ENCODE measurements at regions not wholly inside any gene's neighbourhood (a gene's known extent, or its start where the extent isn't known, plus 50 kb on each side); places are given as distances from the start of the nearest gene placed in this dataset.
"Not testable (repeated sequence)": the region's sequence is repeated elsewhere in the genome, so short reads cannot be mapped to it uniquely, and the experiment has no call there.

DNA sequence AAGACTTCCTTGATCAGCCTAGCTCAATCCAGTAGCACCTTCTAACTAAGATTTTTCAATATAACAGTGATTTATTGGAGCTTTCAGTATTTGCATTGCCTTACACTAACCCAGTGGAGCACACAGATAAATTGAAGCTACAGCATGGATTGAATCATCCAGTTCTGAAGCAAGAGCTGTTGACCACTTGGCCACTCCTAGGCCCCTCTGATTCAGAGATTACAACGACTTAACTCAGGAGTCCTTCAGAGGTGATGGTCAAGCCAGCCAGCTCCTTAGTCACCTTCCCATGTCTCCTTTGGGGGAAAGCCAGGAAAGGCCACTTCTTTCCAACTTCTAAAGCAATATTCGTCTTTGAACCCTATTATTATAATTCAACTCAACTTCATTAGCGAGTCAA, 151.8 kb downstream of the TENT5C start:
- DNase-seq, result no peak

DNA sequence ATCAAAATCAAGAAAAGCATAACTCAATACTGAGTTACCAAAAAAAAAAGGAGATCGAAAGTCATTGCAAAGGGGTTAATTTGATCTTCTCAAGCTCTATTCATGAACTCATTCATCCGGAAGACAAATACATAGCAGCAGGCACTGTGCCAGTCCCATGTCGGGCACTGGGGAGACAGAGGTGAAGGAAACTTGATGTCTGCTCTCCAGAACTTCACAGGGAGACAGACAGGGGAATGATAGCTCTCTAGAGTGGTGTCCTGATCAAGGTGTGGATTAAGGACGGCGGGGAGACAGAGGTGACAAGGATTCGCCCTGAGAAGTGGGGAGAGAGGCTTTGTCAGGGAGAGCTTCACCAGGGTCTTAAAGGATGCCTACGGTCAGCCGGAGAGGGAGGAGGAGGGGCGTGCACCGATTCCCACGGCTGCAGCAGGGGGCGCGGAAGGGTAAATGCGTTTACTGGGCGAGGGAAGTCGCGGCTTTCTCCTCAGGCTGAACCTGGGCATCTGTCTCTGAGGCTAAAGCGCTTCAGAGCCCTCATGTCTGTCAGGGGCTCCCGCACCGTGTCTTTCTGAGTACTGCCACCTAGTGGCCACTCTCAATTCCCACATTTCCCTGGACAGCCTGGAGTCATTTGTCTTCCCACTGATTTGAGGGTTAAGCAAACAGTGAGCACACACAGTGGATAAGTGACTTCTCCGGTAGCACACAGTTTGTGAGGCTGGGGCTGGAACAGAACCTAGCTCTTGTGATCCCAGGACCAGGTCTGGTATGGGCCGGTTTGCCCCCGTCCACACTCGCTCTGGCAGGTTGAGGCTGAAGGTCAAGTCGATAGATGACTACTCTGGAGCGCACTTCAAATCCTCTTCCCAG, 152.8 kb downstream of the TENT5C start:
- peak; percentile 56 to 57 for DNase-seq

DNA sequence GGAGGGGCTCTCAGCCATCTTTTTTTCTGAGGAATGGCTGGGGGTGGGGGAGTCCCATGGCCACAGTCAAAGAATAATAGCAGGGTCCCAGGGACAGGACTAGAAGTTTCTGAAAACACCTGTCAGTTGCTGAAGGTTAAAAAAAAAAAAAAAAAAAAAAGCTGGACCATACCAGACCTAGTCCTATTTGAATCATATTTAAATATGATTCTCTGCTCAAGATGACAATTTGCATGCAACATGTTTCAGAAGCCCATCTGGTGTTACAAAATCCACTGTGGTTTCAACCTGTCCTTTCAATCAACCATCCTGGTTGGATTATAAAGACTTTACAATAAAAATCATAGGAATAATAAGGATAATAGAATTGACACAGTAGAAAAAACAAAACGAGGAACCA, 153.7 kb downstream of the TENT5C start:
- no peak for DNase-seq

DNA sequence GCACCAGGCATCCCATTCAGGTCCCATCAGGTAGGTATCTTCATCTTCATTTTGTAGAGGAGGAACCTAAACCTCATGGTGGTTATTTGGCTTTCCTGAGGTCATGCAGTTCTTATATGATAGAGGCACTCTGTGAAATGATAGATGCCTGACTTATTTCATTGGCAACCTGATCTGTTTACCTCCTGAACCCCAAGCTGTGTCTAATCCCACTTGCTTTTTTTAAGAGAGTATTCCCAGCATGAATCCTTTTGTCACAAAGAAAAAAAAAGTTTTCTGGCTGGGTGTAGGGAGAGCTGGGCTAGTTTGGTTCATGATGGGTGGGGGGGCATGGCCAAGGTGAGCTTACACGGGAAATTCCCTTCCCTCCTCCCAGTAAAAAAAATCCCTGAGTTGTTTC, 154.2 kb downstream of the TENT5C start:
- DNase-seq, result no peak

DNA sequence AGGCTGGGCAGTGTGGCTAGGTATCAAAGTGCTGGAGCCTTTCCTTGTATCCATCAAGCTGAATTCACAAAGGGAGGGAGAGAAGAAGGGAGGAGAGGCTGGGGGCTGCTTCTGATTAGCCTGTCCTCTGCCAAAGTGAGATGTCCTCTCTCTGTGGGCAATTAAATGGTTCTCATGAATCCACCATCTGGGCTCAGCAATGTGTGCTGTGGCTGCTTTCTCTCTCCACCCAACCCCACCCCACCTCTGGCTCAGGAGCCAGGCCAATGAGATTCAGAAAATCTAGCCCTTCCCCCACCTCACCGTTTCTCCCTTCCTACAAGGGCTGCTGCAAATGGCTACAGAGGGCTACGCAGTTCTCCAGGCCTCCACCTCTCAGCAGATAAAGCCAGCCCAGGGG, 154.6 kb downstream of the TENT5C start:
- no peak for DNase-seq

DNA sequence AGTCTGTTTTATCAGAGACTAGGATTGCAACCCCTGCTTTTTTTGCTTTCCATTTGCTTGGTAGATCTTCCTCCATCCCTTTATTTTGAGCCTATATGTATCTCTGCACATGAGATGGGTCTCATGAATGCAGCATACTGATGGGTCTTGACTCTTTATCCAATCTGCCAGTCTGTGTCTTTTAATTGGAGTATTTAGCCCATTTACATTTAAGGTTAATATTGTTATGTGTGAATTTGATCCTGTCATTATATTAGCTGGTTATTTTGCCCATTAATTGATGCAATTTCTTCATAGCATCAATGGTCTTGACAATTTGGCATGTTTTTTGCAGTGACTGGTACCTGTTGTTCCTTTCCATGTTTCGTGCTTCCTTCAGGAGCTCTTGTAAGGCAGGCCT, 161.7 kb downstream of the GDAP2 start:
- DNase-seq, result not testable (repeated sequence)

DNA sequence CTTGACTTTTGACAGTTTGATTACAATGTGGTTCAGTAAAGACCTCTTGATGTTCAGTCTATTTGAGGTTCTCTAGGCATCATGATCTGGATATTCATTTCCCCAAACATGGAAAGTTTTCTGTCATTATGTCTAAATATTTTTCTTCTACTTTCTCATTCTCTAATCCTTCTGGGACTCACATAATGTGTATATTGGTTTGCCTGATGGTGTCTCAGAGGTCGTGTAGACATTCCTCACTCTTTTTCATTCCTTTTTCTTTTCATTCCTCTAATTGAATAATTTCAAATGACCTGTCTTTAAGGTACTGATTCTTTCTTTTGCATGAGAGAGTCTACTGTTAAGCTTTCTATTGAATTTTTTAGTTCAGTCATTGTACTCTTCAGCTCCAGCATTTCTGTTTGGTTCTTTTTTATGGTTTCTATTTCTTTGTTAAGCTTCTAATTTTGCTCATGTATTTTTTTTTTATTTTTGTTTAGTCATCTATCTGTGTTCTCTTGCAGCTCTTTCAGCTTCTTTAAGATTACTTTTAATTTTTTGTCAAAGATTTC, 158.4 kb downstream of the GDAP2 start:
- DNase-seq, result no peak

DNA sequence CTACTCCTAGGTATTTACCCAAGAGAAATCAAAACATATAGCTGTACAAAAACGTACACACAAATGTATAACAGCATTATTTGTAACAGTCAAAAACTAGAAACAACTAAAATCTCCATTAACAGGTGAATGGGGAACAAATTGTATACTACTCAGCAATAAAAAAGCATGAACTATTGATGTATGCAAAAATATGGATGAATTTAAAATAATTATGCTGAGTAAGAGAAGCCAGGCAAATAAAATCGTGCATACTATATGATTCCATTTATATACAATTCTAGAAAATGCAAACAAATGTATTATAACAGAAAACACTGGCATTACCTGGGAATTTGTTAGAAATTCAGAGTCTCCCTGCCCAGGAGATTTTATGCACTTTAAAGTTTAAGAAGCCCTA, 150.1 kb downstream of the GDAP2 start:
- DNase-seq, result no peak

DNA sequence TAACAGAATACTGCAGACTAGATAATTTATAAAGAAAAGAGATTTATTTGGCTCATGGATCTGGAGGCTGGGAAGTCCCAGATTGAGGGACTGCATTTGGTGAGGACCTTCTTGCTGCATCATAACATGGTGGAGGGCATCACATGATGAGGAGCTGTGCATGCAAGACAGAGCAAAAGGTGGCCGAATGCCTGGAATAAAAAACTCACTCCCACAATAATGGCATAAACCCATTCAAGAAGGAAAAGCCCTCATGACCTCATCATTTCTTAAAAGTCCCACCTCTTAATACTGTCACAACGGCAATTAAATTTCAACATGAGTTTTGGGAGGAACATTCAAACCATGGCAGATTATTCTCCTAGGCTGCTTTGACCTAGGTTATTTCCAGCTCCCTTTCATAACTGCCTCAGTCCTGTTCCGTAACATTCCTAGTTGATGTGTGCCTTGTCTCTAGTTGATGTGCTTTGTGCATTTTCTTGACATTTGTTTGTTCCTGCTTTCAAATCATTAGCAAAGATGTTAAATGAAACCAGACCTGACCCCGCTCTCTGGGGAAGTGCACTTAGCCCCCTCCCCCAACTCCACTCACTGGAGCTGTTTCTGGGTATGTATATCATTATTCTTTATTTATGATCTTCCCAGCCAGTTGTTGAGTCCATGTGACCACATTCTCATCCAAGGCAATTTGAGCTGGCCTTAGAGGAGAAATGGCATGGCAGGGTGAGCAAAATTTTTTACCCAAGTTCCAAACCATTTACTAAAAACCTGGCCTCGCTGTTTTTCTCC, 148.5 kb downstream of the GDAP2 start:
- DNase-seq, result no peak

DNA sequence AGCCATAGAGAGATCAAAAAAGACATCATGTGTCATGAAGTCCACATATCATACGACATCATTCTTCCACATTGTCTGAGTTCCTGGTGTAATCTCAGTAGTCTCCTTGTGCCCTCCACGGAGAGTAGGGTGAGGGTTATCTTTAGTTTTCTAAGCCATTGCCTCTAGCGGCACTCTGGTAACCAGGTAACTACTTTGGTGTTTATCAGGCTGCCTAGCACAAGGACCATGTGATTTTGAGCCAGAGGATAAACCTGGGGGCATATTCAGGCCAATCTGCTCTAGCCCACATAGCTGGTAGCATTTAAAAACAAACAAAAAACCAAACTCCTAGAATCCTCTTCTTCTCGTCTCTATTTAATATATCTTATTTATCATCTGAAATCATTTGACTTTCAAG, 147.4 kb downstream of the GDAP2 start:
- no peak for DNase-seq

DNA sequence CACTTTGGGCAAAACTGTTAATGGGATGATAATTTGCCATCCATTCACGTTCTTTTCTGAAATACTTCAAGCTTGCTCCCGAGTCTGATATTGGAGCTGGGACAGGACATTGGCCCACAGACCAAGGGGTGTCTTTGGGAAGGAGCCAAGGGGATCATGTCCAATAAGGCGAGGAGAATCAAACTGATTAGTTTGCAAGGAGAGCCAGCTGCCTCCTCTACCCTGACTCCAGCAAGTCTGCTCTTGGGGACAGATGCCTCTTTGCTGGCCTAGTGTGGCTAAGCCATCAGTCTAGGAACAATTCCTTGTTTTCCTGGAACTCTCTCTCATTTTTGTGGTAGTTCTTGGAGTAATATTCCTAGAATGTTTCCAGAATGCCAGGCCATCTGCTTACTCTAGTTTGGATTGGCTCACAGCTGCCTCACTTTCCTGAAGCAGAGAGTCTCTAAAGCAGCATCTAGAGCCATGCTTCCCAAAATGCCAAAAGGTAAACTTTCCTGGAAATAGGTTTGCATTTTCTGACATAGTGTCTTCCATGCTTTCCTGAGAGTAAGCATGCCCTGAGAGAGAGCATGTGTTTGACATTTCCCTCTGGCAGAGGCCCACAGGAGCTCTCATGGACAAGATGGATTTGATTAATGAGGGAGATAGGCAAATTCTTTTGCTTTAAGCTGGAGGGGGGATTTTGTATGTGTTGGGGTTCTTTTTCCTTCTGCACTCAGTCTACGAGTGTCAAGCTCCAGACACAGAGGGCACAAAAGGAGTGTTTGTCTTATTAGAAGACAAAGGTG, 145.6 kb downstream of the GDAP2 start:
- DNase-seq, result no peak

DNA sequence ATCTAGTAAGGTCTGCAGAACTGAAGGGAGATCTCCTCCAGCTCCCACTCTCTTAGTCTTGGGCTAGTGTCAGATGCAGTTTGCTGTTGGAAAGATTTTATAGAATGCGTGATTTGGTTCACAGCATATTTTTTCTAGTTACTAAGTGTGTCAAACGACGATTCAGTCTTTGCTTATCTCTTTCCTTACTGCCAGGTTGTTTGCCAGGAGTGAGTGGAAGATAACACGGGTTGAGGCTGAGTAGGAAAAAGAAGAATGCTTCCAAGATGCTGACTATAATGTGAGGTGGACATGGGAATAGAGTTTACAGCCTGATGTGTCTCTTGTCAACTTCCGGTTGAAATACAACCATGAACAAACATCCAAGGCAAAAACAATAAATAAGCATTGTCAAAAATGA, 141.4 kb downstream of the GDAP2 start:
- DNase-seq, result no peak

DNA sequence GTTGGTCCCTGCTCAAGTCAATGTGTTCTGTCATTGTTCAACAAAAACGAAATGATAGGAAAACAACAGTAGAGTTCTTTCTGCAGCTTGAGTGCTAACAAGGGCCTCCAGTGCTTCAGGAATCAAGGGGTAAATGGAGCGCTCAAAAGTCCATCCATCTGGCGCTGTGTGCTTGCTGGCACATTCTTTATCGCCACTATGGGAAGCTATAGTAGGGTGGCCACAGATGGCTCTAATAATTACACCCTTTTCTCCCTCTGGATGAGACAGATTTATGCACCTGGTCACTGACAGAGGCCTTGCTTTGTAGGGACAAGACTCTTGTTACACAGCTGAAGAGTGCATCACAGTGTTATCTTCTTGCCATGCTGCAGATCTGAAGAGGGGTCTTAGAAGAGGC, 136.0 kb downstream of the GDAP2 start:
- no peak for DNase-seq

DNA sequence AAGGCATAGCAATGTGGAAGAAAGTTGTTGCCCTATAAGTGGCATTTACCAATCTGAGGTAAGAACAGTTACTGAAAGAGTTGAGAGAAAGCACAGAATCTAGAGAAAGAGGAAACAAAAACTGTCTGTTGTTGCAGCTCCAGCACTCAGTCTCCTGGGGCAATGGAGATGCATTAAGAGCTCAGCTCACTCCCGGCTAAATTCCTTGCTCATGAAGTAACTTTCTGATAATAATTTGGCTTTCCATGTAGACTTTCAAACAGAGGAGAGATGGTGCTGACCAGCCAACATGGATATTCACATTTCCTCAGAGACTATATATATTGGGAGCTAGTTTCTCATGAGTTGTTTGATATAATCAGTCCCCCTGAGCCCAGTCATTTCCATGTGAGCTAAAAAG, 135.3 kb downstream of the GDAP2 start:
- no peak for DNase-seq

DNA sequence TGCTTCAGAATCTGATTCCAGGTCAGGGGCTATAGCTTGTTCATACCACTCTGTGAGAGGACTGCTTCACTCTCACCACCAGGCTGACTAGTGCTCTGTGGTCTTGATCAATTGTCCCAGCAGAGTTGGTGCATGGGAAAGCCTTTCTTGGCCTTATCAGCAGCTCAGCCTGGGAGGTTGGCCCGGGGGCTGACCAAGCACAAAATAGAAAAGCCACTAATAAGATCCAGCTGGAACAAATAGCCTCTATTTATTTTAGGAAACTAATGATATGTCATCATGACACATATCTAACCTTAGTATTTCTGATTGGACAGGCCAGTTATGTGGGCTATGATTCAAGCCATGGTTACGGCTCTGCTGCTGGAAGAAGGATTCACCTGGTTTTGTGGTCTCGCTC, 134.2 kb downstream of the GDAP2 start:
- no peak for DNase-seq

DNA sequence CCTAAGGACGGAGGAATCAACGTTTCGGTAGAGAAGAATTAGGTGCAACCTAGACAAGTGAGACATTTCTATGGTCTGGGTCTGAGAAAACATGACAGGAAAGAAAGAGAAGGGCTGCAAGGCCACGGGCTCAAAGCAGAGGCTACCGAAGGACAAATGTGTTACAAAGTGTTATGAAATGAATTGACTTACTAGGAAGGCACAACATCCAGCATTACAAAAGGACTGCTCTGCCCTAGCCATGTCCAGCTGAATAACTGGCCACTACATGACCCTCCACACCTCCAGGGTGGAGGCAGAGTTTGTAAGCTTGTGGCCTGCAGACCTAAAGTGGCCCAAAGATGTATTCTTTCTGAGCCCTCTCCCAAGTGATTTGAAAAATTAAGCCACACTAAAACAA, 133.6 kb downstream of the GDAP2 start:
- DNase-seq, result no peak

DNA sequence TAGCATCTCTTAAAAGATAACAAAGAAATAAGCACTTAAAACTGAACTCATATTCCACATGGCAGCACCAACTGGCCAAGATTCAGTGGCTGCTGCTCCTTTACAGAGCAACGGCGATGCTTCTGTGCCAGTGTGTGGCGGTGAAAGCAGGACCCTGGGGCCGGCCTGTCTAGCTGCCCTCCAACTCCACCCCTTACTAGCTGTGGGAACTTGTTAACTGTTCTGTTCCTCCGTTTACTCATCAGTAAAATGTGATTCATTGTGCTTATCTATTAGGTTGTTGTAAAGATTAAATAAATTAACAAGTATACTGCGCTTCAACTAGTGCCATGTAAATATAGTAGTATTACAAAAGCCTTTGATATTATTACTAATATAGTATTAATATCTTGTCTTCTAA, 133.2 kb downstream of the GDAP2 start:
- DNase-seq, result no peak

DNA sequence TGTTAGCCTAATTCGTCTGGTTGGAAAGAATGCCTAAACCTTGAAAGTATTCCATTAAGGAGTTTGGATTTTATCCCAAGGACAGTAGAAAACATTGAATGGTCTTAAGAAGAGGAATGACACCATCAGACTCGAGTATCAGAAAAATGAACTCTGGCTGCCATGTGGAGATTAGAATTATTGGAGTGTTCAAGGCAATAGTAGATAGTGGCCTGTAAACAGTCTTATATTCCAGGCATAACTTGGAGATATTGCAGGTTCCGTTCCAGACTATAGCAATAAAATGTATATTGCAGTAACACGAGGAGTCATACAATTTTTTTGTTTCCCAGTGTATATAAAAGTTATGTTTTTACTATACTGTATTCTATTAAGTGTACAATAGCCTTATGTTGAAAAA, 130.9 kb downstream of the GDAP2 start:
- no peak for DNase-seq

DNA sequence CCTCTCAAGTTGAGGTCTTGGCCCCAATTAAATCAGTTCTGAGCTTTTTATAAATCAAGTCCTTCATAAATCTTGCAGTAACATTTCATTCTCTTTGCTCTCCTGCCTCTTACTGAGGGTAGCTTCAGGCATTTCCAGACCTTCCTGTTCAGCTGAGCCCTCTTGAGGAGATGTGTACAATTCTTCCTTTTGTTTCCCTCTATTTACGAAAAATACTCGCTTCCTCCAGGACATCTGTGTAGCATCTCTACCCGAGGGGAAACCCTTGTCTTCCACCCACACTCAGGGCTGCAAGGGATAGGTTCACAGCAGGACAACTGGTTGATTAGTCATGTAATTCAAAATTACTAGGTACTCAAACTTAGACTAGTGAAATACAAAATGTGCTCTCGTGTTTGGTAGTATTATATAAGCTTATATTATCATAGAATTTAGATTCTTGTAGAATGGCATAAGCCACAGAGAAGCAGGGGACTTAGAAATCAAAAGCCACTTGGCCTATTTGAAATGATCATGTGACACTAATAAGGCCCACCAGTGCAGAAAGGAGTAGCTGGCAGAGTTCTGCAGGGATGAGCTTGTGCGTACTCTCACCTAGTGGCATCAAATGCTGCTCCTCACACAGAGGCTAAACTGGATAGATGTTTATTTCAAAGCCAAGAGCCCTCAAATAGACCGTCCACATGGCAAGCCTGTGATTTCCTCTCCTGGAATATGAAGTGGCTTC, 126.7 kb downstream of the GDAP2 start:
- DNase-seq, result no peak

DNA sequence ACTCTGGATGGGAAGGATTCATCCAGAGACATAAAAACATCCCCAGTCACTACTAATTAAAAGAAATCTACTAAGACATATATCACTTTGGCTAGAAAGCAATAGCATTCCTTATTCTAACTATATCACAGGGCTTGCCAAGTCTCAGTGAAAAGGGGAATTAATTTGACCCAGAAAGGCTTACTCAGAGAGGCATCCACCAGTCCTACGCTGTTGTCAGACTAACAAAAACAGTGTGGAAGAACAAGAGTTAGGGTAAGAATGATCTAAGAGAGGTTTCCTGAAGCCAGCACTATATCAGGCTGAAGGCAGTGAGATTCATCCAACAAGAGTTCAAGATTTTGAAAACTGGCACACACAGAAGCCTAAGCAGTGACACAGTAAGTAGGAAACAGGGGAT, 126.1 kb downstream of the GDAP2 start:
- no peak for DNase-seq

DNA sequence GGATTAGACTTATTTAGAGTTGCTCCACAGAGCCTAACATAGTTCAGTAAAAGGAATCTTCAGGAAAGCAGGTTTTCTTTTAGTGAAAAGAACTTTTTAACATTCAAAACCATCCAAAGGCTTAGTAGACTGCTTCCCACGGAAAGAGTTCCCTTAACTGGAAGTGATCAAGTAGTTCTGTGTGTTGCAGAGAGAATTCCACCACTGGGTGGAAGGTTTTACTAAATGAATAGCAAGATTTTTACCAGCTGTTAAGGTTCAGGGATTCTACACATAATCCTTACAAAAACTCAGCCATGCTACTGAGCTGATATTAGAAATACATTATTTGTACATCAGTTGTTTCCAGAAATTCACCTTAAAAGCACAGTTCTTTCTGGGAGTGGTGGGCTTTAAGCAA, 119.7 kb downstream of the GDAP2 start:
- no peak for DNase-seq

DNA sequence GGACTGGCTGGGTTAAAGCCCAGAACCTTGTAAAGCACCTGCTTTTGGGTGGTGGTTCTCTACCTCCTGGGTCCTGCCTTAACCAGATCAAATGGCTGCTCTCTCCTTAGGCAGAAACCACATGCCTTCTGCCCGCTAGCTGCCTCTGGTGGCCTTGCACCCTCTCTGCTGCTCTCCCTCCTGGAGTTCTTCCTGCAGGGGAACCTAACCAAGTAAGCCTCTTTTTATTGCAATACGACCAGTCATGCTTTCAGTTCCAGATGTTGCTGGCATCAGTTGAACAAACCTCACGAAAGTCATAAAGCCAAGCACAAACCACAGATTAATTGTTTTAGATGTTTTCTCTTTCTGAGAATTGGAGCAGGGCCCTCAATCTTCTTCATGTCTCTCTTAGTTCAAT, 118.9 kb downstream of the GDAP2 start:
- DNase-seq, result no peak

All from activated CD4-positive, alpha-beta T cell treated with anti-CD3 and anti-CD28 coated beads, Interleukin-2, amount 50 U/mL, for 4 hours (primary cell).